HEK293T (cell line): ENCODE measurements at regions not wholly inside any gene's neighbourhood (a gene's known extent, or its start where the extent isn't known, plus 50 kb on each side); places are given as distances from the start of the nearest gene placed in this dataset.

Experiments
- CTCF ChIA-PET: fragments of 350-600 bp; formaldehyde crosslinking; extraction: SDS; loops from one replicate; lab custom pipeline; 2021; ENCODE audit warnings: antibody characterized with exemption, inconsistent platforms; lab: Yijun Ruan, JAX
- POLR2A ChIA-PET: fragments of 350-600 bp; formaldehyde crosslinking; extraction: SDS; loops from one replicate; lab custom pipeline; 2020; ENCODE audit warnings: antibody characterized with exemption, inconsistent platforms; lab: Yijun Ruan, JAX
- DNase-seq: peaks from one replicate; pipeline ENCODE4 v3.0.0; 2012; ENCODE audit warnings: mixed read lengths; ENCODE audit errors: extremely low spot score
- ARNT ChIP-seq: fragments of 450-650 bp; IDR thresholded peaks from 2 replicates; pipeline ENCODE4 v1.6.1; 2017; ENCODE audit warnings: mild to moderate bottlenecking
- BHLHE40 ChIP-seq: fragments of 450-650 bp; IDR thresholded peaks from 2 replicates; pipeline ENCODE4 v1.6.1; 2016; ENCODE audit warnings: mild to moderate bottlenecking, moderate library complexity, borderline replicate concordance
- CTBP1 ChIP-seq: fragments of 450-650 bp; IDR thresholded peaks from 2 replicates; pipeline ENCODE4 v1.6.1; 2016; ENCODE audit warnings: borderline replicate concordance
- ELF4 ChIP-seq: fragments of 450-650 bp; IDR thresholded peaks from 2 replicates; pipeline ENCODE4 v1.6.1; 2017; ENCODE audit warnings: antibody characterized with exemption
- FOXA1 ChIP-seq: fragments of 450-650 bp; IDR thresholded peaks from 2 replicates; pipeline ENCODE4 v1.6.1; 2016; ENCODE audit warnings: mild to moderate bottlenecking
- FOXK2 ChIP-seq: fragments of 450-650 bp; IDR thresholded peaks from 2 replicates; pipeline ENCODE4 v1.6.1; 2016; ENCODE audit warnings: mild to moderate bottlenecking
- FOXM1 ChIP-seq: fragments of 450-650 bp; IDR thresholded peaks from 2 replicates; pipeline ENCODE4 v1.6.1; 2017; ENCODE audit warnings: mild to moderate bottlenecking, borderline replicate concordance
- HDGF ChIP-seq: fragments of 450-650 bp; IDR thresholded peaks from 2 replicates; pipeline ENCODE4 v1.6.1; 2017; ENCODE audit warnings: antibody characterized with exemption, borderline replicate concordance
- L3MBTL2 ChIP-seq: fragments of 450-650 bp; conservative IDR thresholded peaks from 2 replicates; pipeline ENCODE4 v1.6.1; 2016; ENCODE audit warnings: mild to moderate bottlenecking
- LEF1 ChIP-seq: fragments of 450-650 bp; IDR thresholded peaks from 2 replicates; pipeline ENCODE4 v1.6.1; 2017; ENCODE audit warnings: mild to moderate bottlenecking, borderline replicate concordance
- NFRKB ChIP-seq: fragments of 450-650 bp; IDR thresholded peaks from 2 replicates; pipeline ENCODE4 v1.6.1; 2016; ENCODE audit warnings: mild to moderate bottlenecking, moderate library complexity
- PKNOX1 ChIP-seq: fragments of 450-650 bp; IDR thresholded peaks from 2 replicates; pipeline ENCODE4 v1.6.1; 2016
- SP1 ChIP-seq: fragments of 450-650 bp; IDR thresholded peaks from 2 replicates; pipeline ENCODE4 v1.6.1; 2017
- SUZ12 ChIP-seq: fragments of 450-650 bp; IDR thresholded peaks from 2 replicates; pipeline ENCODE4 v1.6.1; 2016; ENCODE audit warnings: mild to moderate bottlenecking
- TARDBP ChIP-seq: fragments of 450-650 bp; IDR thresholded peaks from 2 replicates; pipeline ENCODE4 v1.6.1; 2016
- ZNF384 ChIP-seq: fragments of 450-650 bp; IDR thresholded peaks from 2 replicates; pipeline ENCODE4 v1.6.1; 2016

- no peak for DNase-seq
- ChIA-PET POLR2A (no interaction called here), CTCF (no interaction called here)
- TF ChIP-seq FOXM1: no peak
- TF ChIP-seq ZNF384: no peak
- TF ChIP-seq FOXK2: no peak
- TF ChIP-seq PKNOX1: no peak
- TF ChIP-seq L3MBTL2: no peak
Measured at GRCh38 chr2:4445821-4446220, 742.4 kb downstream of the DCDC2C start.

GRCh38 chr2:4454907-4455306 lies 751.5 kb downstream of the DCDC2C start:
- TF ChIP-seq LEF1 (no peak), PKNOX1 (no peak), L3MBTL2 (no peak), ELF4 (no peak)
- POLR2A ChIA-PET: no interaction called here

GRCh38 chr2:4455486-4456155 lies 752.2 kb downstream of the DCDC2C start:
- ChIA-PET POLR2A (no interaction called here), CTCF (no interaction called here)
- DNase-seq: no peak
- no peak for TF ChIP-seq L3MBTL2
- no peak for TF ChIP-seq SP1
- no peak for TF ChIP-seq ARNT
- TF ChIP-seq PKNOX1: no peak
- TF ChIP-seq FOXA1: no peak
- TF ChIP-seq SUZ12: no peak
- TF ChIP-seq LEF1: no peak
- no peak for TF ChIP-seq CTBP1
- TF ChIP-seq FOXK2: no peak
- TF ChIP-seq ELF4: no peak

More at GRCh38 chr2:4454907-4455306, 751.5 kb downstream of the DCDC2C start:
- CTCF ChIA-PET: no interaction called here
- DNase-seq: no peak

DNA sequence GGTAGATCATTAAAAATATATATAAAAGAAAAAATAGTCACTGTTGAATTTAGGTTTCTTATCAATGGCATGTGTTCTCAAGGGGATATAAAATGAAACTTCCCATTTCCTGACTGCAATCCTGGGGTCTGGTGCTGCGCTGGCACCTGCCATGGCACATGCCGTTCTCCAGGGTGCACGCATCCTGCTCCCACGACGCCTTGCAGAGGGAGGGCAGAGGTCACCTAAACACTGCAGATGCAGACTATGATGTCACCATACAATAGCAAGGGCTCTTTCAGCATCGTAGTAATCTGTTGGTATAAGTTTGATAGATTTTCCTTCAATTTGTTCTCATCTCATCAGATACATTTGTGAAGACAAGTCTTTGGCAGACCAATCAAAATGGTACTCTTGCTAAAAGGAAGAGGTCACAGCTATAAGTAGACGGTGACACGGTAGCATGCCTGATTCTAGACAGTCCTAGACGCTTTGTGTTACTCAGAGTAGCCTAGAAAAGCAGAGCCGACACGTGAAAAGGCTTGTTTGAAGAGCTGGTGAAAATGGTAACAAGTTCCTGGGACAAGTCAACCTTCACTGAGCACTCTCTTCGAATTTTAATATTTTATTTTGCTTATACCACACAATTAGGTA lies 761.4 kb downstream of the DCDC2C start:
- POLR2A ChIA-PET: no interaction called here
- CTCF ChIA-PET: no interaction called here
- no peak for TF ChIP-seq ELF4
- no peak for TF ChIP-seq L3MBTL2
- no peak for TF ChIP-seq TARDBP
- no peak for TF ChIP-seq HDGF
- TF ChIP-seq BHLHE40: no peak
- no peak for TF ChIP-seq SUZ12
- no peak for TF ChIP-seq LEF1
- TF ChIP-seq SP1: no peak
- no peak for TF ChIP-seq PKNOX1
- TF ChIP-seq FOXM1: no peak
- TF ChIP-seq ZNF384: no peak
- TF ChIP-seq FOXA1: no peak
- TF ChIP-seq NFRKB: no peak
- TF ChIP-seq FOXK2: no peak
- no peak for TF ChIP-seq ARNT
- DNase-seq: no peak

DNA sequence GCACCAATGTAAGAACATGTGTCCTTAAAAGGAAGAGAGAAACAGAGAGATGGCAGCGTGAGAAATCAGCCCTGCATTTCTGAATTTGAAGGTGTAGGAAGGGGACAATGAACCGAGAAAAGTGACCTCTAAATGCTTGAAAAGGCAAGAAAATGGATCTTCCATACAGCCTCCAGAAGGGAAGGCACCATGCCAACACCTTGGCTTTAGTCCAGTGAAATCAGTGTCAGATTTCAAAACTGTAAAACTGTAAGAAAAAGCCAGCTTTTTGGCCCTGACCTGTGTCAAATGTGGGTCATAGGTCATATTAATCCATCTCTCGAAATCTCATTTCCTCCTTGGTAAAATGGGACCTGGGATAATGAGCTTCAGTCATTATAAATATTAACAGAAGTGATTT lies 762.3 kb downstream of the DCDC2C start:
- CTCF ChIA-PET: no interaction called here
- DNase-seq: no peak
- TF ChIP-seq CTBP1 (no peak), FOXM1 (no peak), HDGF (no peak), SP1 (no peak), ELF4 (no peak)
- POLR2A ChIA-PET: no interaction called here

DNA sequence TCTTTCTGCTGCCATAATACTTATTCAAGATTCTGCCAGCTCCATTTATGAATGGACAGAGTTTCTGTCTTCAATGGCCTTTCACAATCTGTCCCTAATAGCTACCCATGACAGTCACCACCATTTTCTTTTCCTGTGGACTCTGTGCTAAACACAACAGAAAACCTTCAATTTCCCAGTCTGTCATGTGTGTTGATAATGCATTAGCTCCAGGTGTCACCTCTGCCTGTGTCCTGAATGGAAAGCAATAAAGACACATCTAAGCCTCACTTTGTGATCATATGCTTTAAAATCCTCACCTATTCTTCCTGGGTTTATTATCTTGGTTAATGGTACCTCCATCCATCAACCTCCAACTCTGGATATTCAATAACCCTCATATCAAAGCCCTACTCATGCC lies 772.2 kb downstream of the DCDC2C start:
- no peak for TF ChIP-seq TARDBP
- TF ChIP-seq CTBP1: no peak
- no peak for TF ChIP-seq FOXA1
- no peak for TF ChIP-seq NFRKB
- TF ChIP-seq LEF1: no peak
- TF ChIP-seq ARNT: no peak
- no peak for TF ChIP-seq SP1
- TF ChIP-seq HDGF: no peak
- no peak for TF ChIP-seq FOXM1
- TF ChIP-seq PKNOX1: no peak
- TF ChIP-seq SUZ12: no peak
- DNase-seq: no peak
- ChIA-PET CTCF (no interaction called here), POLR2A (no interaction called here)
